ENCODE measurements at regions not wholly inside any gene's neighbourhood (a gene's known extent, or its start where the extent isn't known, plus 50 kb on each side); places are given as distances from the start of the nearest gene placed in this dataset.

GRCh38 chr6:167568407-167569024 is 243.6 kb downstream of the TTLL2 start:
- Histone ChIP-seq H3K4me1 (peaks cover 15% of the 10 kb centered on the region), H3K9me3 (no peaks in the 10 kb centered on the region), H3K27ac (no peak overlapping the region), H3K36me3 (no peaks in the 10 kb centered on the region), H3K27me3 (peaks cover 7% of the 10 kb centered on the region), H3K4me3 (no peak overlapping the region)
- TF ChIP-seq POLR2AphosphoS5 (IDR thresholded peaks at IDR 0.05) (no peak), CTCF (IDR thresholded peaks at IDR 0.05) (no peak), POLR2A (IDR thresholded peaks at IDR 0.05) (no peak), EP300 (IDR thresholded peaks at IDR 0.05) (no peak)
- 94% methylated on average over 18 of the region's 18 CpGs for WGBS
- peak in 1 of 2 donors; percentile 52 for DNase-seq (ENCODE audit: low spot score in 2 of 2)

- TF ChIP-seq POLR2A (IDR thresholded peaks at IDR 0.05) (no peak), CTCF (IDR thresholded peaks at IDR 0.05) (no peak), EP300 (IDR thresholded peaks at IDR 0.05) (no peak), POLR2AphosphoS5 (IDR thresholded peaks at IDR 0.05) (no peak)
- Histone ChIP-seq H3K9me3 (no peaks in the 10 kb centered on the region), H3K4me3 (no peak overlapping the region), H3K27ac (no peak overlapping the region), H3K27me3 (peaks cover 7% of the 10 kb centered on the region), H3K36me3 (no peaks in the 10 kb centered on the region), H3K4me1 (peaks cover 15% of the 10 kb centered on the region)
- 83% methylated on average over 29 of the region's 31 CpGs for WGBS
- peak in 1 of 2 donors; percentile 59 for DNase-seq (ENCODE audit: low spot score in 2 of 2)
These were observed 244.3 kb downstream of the TTLL2 start for GRCh38 chr6:167569041-167569805.

- no peaks in the 10 kb centered on the region for H3K9me3 ChIP-seq
- H3K36me3 ChIP-seq, result no peaks in the 10 kb centered on the region
- peaks cover 15% of the 10 kb centered on the region for H3K4me1 ChIP-seq
- 97% methylated on average over 14 of the region's 14 CpGs for WGBS
- peaks cover under 1% of the 10 kb centered on the region for H3K27me3 ChIP-seq
- TF ChIP-seq POLR2AphosphoS5 (IDR thresholded peaks at IDR 0.05) (no peak), CTCF (IDR thresholded peaks at IDR 0.05) (no peak), POLR2A (IDR thresholded peaks at IDR 0.05) (no peak), EP300 (IDR thresholded peaks at IDR 0.05) (no peak)
- no peak overlapping the region for H3K4me3 ChIP-seq
- peak in 1 of 2 donors; percentile 65 for DNase-seq (ENCODE audit: low spot score in 2 of 2)
- no peak overlapping the region for H3K27ac ChIP-seq
These were observed 245.0 kb downstream of the TTLL2 start for GRCh38 chr6:167569879-167570278.

GRCh38 chr6:167570460-167571400 is 245.8 kb downstream of the TTLL2 start:
- Histone ChIP-seq H3K27me3 (no peaks in the 10 kb centered on the region), H3K9me3 (no peaks in the 10 kb centered on the region), H3K27ac (no peak overlapping the region), H3K36me3 (no peaks in the 10 kb centered on the region), H3K4me1 (peaks cover 15% of the 10 kb centered on the region), H3K4me3 (no peak overlapping the region)
- DNase-seq (ENCODE audit: low spot score in 2 of 2), result peak in 1 of 2 donors; percentile 60
- TF ChIP-seq POLR2AphosphoS5 (IDR thresholded peaks at IDR 0.05), result no peak
- no peak for TF ChIP-seq EP300 (IDR thresholded peaks at IDR 0.05)
- TF ChIP-seq POLR2A (IDR thresholded peaks at IDR 0.05), result no peak
- TF ChIP-seq CTCF (IDR thresholded peaks at IDR 0.05), result no peak
- WGBS, result 91% methylated on average over 25 of the region's 25 CpGs

Data from suprapubic skin (tissue), 4 donors.